Panc1 (cell line): ENCODE measurements at regions not wholly inside any gene's neighbourhood (a gene's known extent, or its start where the extent isn't known, plus 50 kb on each side); places are given as distances from the start of the nearest gene placed in this dataset.

Experiments used
- CTCF ChIP-seq: fragments of 450-650 bp; IDR thresholded peaks from 2 replicates; pipeline ENCODE4 v1.5.1; 2017; ENCODE audit warnings: mild to moderate bottlenecking
- POLR2AphosphoS5 ChIP-seq: IDR thresholded peaks from 2 replicates; pipeline ENCODE4 v1.6.1; 2012; ENCODE audit warnings: mild to moderate bottlenecking, low read depth, low read length, moderate library complexity
- REST ChIP-seq, 2 experiments: IDR thresholded peaks; 2 replicates each; pipeline ENCODE4 v1.6.1; 2011 to 2012; ENCODE audit warnings: low read depth in 2 of 2, control low read depth in 1 of 2, low read length in 1 of 2, mild to moderate bottlenecking in 1 of 2, moderate library complexity in 1 of 2; ENCODE audit not compliant: insufficient read depth in 1 of 2
- SIN3A ChIP-seq: IDR thresholded peaks from 2 replicates; pipeline ENCODE4 v1.6.1; 2012; ENCODE audit warnings: low read depth, mild to moderate bottlenecking, low read length, moderate library complexity, borderline replicate concordance; ENCODE audit not compliant: insufficient read depth

GRCh38 chr2:181814057-181814491 is 77.5 kb upstream of the ITPRID2 start:
- TF ChIP-seq CTCF (no peak), REST (IDR thresholded peaks at IDR 0.05; ENCODE audit: insufficient read depth in 1 of 2, low read depth in 2 of 2, low read length in 1 of 2) (no peak), POLR2AphosphoS5 (no peak), SIN3A (no peak)
